ENCODE measurements at regions not wholly inside any gene's neighbourhood (a gene's known extent, or its start where the extent isn't known, plus 50 kb on each side); places are given as distances from the start of the nearest gene placed in this dataset.
"Not testable (repeated sequence)": the region's sequence is repeated elsewhere in the genome, so short reads cannot be mapped to it uniquely, and the experiment has no call there.

DNA sequence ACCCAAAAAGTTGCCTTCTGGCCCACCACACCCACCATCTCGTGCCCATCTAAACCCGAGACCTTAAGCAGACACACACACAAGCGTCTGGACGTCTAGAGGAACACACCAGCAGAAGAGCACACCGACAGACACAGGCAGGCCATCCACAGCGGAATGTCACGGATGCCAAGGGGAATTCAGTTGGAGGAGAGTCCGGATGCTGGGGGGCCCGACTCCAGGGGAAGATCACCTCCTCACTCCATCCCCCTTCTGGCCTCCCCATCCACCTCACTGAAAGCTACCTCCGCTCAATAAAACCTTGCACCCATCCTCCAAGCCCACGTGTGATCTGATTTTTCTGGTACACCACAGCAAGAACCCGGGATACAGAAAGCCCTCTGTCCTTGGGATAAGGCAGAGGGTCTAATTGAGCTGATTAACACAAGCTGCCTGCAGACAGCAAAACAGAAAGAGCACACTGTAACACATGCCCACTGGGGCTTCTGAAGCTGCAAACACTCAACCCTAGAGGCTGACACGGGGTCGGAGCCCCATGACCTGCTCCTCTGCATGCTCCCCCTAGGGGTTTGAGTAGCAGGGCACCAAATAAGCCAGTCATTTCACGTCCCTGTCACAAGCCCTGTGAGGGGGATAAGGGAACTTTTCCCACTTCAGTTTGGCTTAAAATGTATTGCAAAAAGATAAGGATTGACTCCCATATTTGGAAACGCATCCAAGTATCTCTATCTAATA, 339.6 kb upstream of the PCDH10 start:
- no peaks in the 10 kb centered on the region for H3K4me1 ChIP-seq
- no peak overlapping the region for H3K4me2 ChIP-seq (ENCODE audit: low read length)
- no peak overlapping the region for H2AFZ ChIP-seq
- H3K36me3 ChIP-seq (ENCODE audit: control insufficient read depth, insufficient read depth, low read length), result no peaks in the 10 kb centered on the region
- no peak overlapping the region for H3K4me3 ChIP-seq (ENCODE audit: low read depth, low read length)
- no peak overlapping the region for H3K27ac ChIP-seq
- no peaks in the 10 kb centered on the region for H3K27me3 ChIP-seq (ENCODE audit: control insufficient read depth, insufficient read depth, low read length)
- H3K9ac ChIP-seq, result no peak overlapping the region
- H3K9me3 ChIP-seq (ENCODE audit: control insufficient read depth, low read length), result no peaks in the 10 kb centered on the region
- H3K79me2 ChIP-seq, result no peaks in the 10 kb centered on the region
- TF ChIP-seq, protein P1, sequence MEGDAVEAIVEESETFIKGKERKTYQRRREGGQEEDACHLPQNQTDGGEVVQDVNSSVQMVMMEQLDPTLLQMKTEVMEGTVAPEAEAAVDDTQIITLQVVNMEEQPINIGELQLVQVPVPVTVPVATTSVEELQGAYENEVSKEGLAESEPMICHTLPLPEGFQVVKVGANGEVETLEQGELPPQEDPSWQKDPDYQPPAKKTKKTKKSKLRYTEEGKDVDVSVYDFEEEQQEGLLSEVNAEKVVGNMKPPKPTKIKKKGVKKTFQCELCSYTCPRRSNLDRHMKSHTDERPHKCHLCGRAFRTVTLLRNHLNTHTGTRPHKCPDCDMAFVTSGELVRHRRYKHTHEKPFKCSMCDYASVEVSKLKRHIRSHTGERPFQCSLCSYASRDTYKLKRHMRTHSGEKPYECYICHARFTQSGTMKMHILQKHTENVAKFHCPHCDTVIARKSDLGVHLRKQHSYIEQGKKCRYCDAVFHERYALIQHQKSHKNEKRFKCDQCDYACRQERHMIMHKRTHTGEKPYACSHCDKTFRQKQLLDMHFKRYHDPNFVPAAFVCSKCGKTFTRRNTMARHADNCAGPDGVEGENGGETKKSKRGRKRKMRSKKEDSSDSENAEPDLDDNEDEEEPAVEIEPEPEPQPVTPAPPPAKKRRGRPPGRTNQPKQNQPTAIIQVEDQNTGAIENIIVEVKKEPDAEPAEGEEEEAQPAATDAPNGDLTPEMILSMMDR (IDR thresholded peaks at IDR 0.05), result no peak

DNA sequence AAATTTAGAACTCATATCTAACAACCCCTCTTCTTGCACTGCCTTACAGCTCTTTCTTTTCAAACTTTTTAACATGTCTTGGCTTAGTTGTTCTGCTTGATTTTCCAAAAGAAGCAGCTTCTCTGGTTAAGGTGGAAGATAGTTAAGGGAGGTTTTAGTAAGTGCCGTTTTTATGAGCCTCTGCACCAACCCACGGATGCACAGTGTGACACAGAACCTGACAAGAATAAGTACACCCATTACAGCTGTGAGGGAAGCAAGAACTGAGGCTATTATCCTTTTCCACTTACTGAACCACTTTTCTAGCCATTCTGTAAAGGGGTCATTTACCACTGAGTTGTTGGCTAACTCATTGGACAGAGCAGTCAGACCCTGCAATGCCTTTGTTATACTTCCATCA, 336.0 kb upstream of the PCDH10 start:
- H3K4me1 ChIP-seq; H3K27me3 ChIP-seq (ENCODE audit: control insufficient read depth, insufficient read depth, low read length); H3K4me3 ChIP-seq (ENCODE audit: low read depth, low read length); H3K36me3 ChIP-seq (ENCODE audit: control insufficient read depth, insufficient read depth, low read length); H2AFZ ChIP-seq; H3K9me3 ChIP-seq (ENCODE audit: control insufficient read depth, low read length); H3K4me2 ChIP-seq (ENCODE audit: low read length); H3K27ac ChIP-seq; H3K79me2 ChIP-seq; H3K9ac ChIP-seq: not testable (repeated sequence)

DNA sequence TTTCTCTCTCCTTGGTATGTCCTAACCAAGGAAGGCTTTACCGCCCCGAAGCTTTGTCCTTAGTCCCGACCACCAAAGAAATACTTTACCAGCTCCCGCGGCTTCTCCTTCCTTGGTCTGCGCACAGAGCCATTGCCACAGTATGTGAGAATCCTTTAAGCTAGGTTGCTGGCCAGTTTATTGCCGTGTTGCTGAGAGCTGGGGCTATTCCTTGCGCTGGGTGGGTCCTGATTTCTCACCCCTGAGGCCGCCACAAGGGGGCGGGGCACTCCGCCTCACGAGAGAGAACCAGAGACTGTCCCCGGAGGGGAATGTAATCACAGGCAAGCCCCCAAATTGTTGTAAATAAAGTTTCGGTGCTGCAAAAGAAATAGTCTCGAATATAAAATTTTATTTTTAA, 331.0 kb upstream of the PCDH10 start:
- Histone ChIP-seq H3K4me3 (ENCODE audit: low read depth, low read length) (no peak overlapping the region), H3K36me3 (ENCODE audit: control insufficient read depth, insufficient read depth, low read length) (no peaks in the 10 kb centered on the region), H2AFZ (no peak overlapping the region), H3K27me3 (ENCODE audit: control insufficient read depth, insufficient read depth, low read length) (no peaks in the 10 kb centered on the region), H3K9ac (no peak overlapping the region), H3K4me1 (no peaks in the 10 kb centered on the region), H3K4me2 (ENCODE audit: low read length) (no peak overlapping the region), H3K9me3 (ENCODE audit: control insufficient read depth, low read length) (no peaks in the 10 kb centered on the region), H3K27ac (no peak overlapping the region), H3K79me2 (no peaks in the 10 kb centered on the region)
- TF ChIP-seq, protein P1 (IDR thresholded peaks at IDR 0.05), result no peak

DNA sequence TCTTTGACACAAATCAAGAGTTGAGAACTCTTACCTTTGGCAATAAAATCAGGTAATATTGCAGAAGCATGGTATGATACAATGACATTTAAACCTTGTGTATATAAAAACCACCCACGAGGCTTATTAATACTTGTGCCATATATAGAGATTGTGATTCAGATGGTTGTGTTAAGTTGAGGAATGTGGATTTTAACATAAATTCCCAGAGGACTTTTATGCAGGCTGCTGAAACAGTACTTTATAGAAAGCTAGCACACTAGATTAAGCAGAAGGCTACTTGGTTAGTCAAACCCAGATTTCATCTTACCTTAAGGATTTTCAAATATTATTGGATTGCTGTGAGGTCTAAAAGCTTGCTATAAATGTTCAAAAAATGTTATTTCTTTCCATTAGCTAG, 325.7 kb upstream of the PCDH10 start:
- H2AFZ ChIP-seq, result no peak overlapping the region
- H3K4me1 ChIP-seq, result no peaks in the 10 kb centered on the region
- H3K36me3 ChIP-seq (ENCODE audit: control insufficient read depth, insufficient read depth, low read length), result no peaks in the 10 kb centered on the region
- H3K27ac ChIP-seq, result no peak overlapping the region
- TF ChIP-seq, protein P1 (IDR thresholded peaks at IDR 0.05), result no peak
- H3K9me3 ChIP-seq (ENCODE audit: control insufficient read depth, low read length), result no peaks in the 10 kb centered on the region
- no peak overlapping the region for H3K9ac ChIP-seq
- no peak overlapping the region for H3K4me3 ChIP-seq (ENCODE audit: low read depth, low read length)
- no peaks in the 10 kb centered on the region for H3K79me2 ChIP-seq
- no peaks in the 10 kb centered on the region for H3K27me3 ChIP-seq (ENCODE audit: control insufficient read depth, insufficient read depth, low read length)
- H3K4me2 ChIP-seq (ENCODE audit: low read length), result no peak overlapping the region

DNA sequence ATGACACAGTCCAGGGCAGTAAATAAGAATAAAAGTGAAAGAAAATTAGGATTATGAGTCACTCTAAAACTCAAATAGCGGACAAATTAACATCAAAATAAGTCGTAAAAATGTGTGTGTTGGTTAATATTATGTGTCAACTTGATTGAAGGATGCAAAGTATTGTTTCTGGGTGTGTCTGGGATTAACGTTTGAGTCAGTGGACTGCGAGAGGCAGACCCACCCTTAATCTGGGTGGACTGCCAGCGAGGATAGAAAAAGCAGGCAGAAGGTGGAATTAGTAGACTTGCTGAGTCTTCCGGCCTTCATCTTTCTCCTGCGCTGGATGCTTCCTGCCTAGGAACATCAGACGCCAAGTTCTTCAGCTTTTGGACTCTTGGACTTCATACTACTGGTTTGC, 324.3 kb upstream of the PCDH10 start:
- H3K9ac ChIP-seq, result no peak overlapping the region
- no peaks in the 10 kb centered on the region for H3K4me1 ChIP-seq
- H3K79me2 ChIP-seq, result no peaks in the 10 kb centered on the region
- H3K4me2 ChIP-seq (ENCODE audit: low read length), result no peak overlapping the region
- no peak overlapping the region for H3K4me3 ChIP-seq (ENCODE audit: low read depth, low read length)
- H3K9me3 ChIP-seq (ENCODE audit: control insufficient read depth, low read length), result no peaks in the 10 kb centered on the region
- TF ChIP-seq, protein P1 (IDR thresholded peaks at IDR 0.05), result no peak
- H3K36me3 ChIP-seq (ENCODE audit: control insufficient read depth, insufficient read depth, low read length), result no peaks in the 10 kb centered on the region
- no peak overlapping the region for H3K27ac ChIP-seq
- no peaks in the 10 kb centered on the region for H3K27me3 ChIP-seq (ENCODE audit: control insufficient read depth, insufficient read depth, low read length)
- H2AFZ ChIP-seq, result no peak overlapping the region
